T1000 (cell line): ENCODE measurements at regions not wholly inside any gene's neighbourhood (a gene's known extent, or its start where the extent isn't known, plus 50 kb on each side); places are given as distances from the start of the nearest gene placed in this dataset.

Experiments
- DNase-seq: peaks from one replicate; lab custom pipeline; 2025; ENCODE audit warnings: mixed read lengths; lab: John Stamatoyannopoulos, UW

- DNase-seq, result no peak
These were observed 352.7 kb upstream of the CDH20 start for GRCh38 chr18:60980422-60981005.

- DNase-seq, result no peak
These were observed 351.4 kb upstream of the CDH20 start for GRCh38 chr18:60981682-60982328.

- DNase-seq, result no peak
These were observed 350.9 kb upstream of the CDH20 start for GRCh38 chr18:60982329-60982695.

- DNase-seq, result no peak
These were observed 350.3 kb upstream of the CDH20 start for GRCh38 chr18:60982928-60983327.

GRCh38 chr18:60984510-60984909 is 348.7 kb upstream of the CDH20 start:
- no peak for DNase-seq

- DNase-seq, result no peak
These were observed 345.3 kb upstream of the CDH20 start for GRCh38 chr18:60987963-60988362.

- no peak for DNase-seq
These were observed 336.9 kb upstream of the CDH20 start for GRCh38 chr18:60996326-60996725.

GRCh38 chr18:60996822-60997221 is 336.4 kb upstream of the CDH20 start:
- DNase-seq, result no peak

GRCh38 chr18:61001138-61001537 is 332.1 kb upstream of the CDH20 start:
- DNase-seq, result no peak

- DNase-seq, result no peak
These were observed 326.5 kb upstream of the CDH20 start for GRCh38 chr18:61006687-61007224.

GRCh38 chr18:61019338-61020301 is 313.6 kb upstream of the CDH20 start:
- no peak for DNase-seq

- no peak for DNase-seq
These were observed 307.6 kb upstream of the CDH20 start for GRCh38 chr18:61025596-61025995.

GRCh38 chr18:61031626-61032025 is 301.6 kb upstream of the CDH20 start:
- DNase-seq, result no peak

GRCh38 chr18:61034580-61034979 is 298.6 kb upstream of the CDH20 start:
- no peak for DNase-seq

- DNase-seq, result no peak
These were observed 294.0 kb upstream of the CDH20 start for GRCh38 chr18:61039251-61039650.

GRCh38 chr18:61047794-61048193 is 285.4 kb upstream of the CDH20 start:
- DNase-seq, result no peak

GRCh38 chr18:61057443-61057842 is 275.8 kb upstream of the CDH20 start:
- no peak for DNase-seq

- no peak for DNase-seq
These were observed 271.0 kb upstream of the CDH20 start for GRCh38 chr18:61062258-61062657.

- no peak for DNase-seq
These were observed 268.3 kb upstream of the CDH20 start for GRCh38 chr18:61064911-61065310.

GRCh38 chr18:61076986-61077385 is 256.2 kb upstream of the CDH20 start:
- no peak for DNase-seq

GRCh38 chr18:61079714-61080113 is 253.5 kb upstream of the CDH20 start:
- no peak for DNase-seq

GRCh38 chr18:61080954-61081528 is 252.2 kb upstream of the CDH20 start:
- DNase-seq, result no peak
